HG03060 (cell line): ENCODE measurements at regions not wholly inside any gene's neighbourhood (a gene's known extent, or its start where the extent isn't known, plus 50 kb on each side); places are given as distances from the start of the nearest gene placed in this dataset.
"Not testable (repeated sequence)": the region's sequence is repeated elsewhere in the genome, so short reads cannot be mapped to it uniquely, and the experiment has no call there.

Source experiments
- ATAC-seq: cut with Tn5 transposase; IDR thresholded peaks from one replicate; pipeline ENCODE4 v1.9.1; 2021; ENCODE audit warnings: low read depth, moderate number of reproducible peaks; ENCODE audit not compliant: unreplicated experiment

GRCh38 chr21:14830307-14830706 is 234.5 kb downstream of the NRIP1 start:
- ATAC-seq = no peak

GRCh38 chr21:14829685-14830084 is 235.1 kb downstream of the NRIP1 start:
- no peak for ATAC-seq

- no peak for ATAC-seq
Measured at GRCh38 chr21:14827468-14827867, 237.3 kb downstream of the NRIP1 start.

GRCh38 chr21:14826630-14827029 is 238.2 kb downstream of the NRIP1 start:
- no peak for ATAC-seq

GRCh38 chr21:14825514-14825974 is 239.3 kb downstream of the NRIP1 start:
- no peak for ATAC-seq

- no peak for ATAC-seq
Measured at GRCh38 chr21:14824126-14824525, 240.7 kb downstream of the NRIP1 start.

GRCh38 chr21:14817311-14817710 is 247.5 kb downstream of the NRIP1 start:
- no peak for ATAC-seq

GRCh38 chr21:14814991-14815390 is 249.8 kb downstream of the NRIP1 start:
- no peak for ATAC-seq

GRCh38 chr21:14814282-14814681 is 250.5 kb downstream of the NRIP1 start:
- no peak for ATAC-seq

- ATAC-seq = not testable (repeated sequence)
Measured at GRCh38 chr21:14804170-14804569, 258.1 kb upstream of the SAMSN1 start.

- ATAC-seq = no peak
Measured at GRCh38 chr21:14797543-14797942, 251.4 kb upstream of the SAMSN1 start.

- ATAC-seq = no peak
Measured at GRCh38 chr21:14787312-14787711, 241.2 kb upstream of the SAMSN1 start.

- ATAC-seq = no peak
Measured at GRCh38 chr21:14785679-14786078, 239.6 kb upstream of the SAMSN1 start.

- ATAC-seq = no peak
Measured at GRCh38 chr21:14773777-14774345, 227.7 kb upstream of the SAMSN1 start.

- no peak for ATAC-seq
Measured at GRCh38 chr21:14771593-14771992, 225.5 kb upstream of the SAMSN1 start.

- ATAC-seq = no peak
Measured at GRCh38 chr21:14768042-14768441, 221.9 kb upstream of the SAMSN1 start.

GRCh38 chr21:14767192-14767852 is 221.2 kb upstream of the SAMSN1 start:
- no peak for ATAC-seq

GRCh38 chr21:14766241-14766640 is 220.1 kb upstream of the SAMSN1 start:
- ATAC-seq = no peak

- peak; percentile 19 for ATAC-seq
Measured at GRCh38 chr21:14763695-14764064, 217.6 kb upstream of the SAMSN1 start.

- peak; percentile 98 for ATAC-seq
Measured at GRCh38 chr21:14762734-14763694, 216.9 kb upstream of the SAMSN1 start.

- ATAC-seq = no peak
Measured at GRCh38 chr21:14762327-14762726, 216.2 kb upstream of the SAMSN1 start.
